NOMO-1 treated with dmso at 0.1 percent for 144 hours (cell line): ENCODE measurements at regions not wholly inside any gene's neighbourhood (a gene's known extent, or its start where the extent isn't known, plus 50 kb on each side); places are given as distances from the start of the nearest gene placed in this dataset.
"Not testable (repeated sequence)": the region's sequence is repeated elsewhere in the genome, so short reads cannot be mapped to it uniquely, and the experiment has no call there.

Experiments
- DNase-seq: peaks from one replicate; lab custom pipeline; 2025; ENCODE audit not compliant: unreplicated experiment; lab: John Stamatoyannopoulos, UW

DNA sequence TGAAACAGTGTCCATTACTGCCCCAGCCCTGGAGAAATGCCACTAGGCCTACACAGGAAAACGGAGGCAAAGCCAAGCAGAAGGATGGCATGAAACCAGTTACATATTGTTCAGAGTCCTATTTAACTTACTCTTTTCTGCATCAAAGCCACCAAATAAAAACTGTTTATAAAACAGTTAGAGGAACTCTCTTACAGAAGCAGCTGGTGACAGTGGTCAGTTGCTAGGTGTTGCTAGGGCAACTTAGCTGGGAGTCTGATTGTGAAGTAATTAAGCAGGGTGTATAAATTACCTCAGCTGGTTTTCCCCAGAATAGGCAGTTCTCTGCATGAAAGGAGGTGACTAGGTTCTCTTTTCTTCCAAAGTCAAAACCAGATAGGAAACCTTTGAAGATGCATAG, 115.6 kb upstream of the ZBED5 start:
- DNase-seq = peak; percentile 15

DNA sequence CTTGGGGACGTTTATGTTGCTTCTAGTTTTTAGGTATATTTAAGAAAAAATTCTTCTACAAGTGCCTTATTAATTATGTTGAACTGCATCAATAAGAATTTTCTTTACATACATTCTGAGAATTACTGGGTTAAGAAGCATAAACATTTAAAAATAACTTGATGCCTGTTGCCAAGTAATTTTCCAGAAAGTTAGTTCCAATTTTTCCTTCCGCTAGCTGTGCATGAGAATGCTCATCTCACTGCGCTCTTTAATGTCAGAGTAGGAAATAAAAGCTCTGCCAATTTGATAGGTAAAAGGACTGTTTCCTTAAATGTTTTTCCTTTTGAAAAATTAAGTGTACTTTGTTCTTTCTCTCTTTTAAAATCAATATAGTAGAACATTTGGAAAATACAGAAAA, 113.1 kb upstream of the ZBED5 start:
- DNase-seq = no peak

DNA sequence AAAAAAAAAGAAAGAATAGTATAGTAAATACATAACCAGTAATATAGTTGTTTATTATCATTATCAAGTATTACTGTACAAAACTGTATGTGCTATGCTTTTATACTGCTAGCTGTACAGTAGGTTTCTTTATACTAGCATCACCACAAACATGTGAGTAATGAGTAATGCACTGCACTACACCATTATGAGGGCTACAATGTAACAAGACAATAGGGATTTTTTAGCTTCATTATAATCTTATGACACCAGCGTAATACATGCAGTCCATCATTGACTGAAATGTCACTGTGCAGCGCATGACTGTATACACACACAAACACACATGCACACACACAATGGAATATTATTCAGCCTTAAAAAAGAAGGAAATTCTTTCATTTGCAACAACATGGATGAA, 111.5 kb upstream of the ZBED5 start:
- no peak for DNase-seq

- DNase-seq = not testable (repeated sequence)
These were observed 99.0 kb upstream of the ZBED5 start for GRCh38 chr11:10956884-10957283.

DNA sequence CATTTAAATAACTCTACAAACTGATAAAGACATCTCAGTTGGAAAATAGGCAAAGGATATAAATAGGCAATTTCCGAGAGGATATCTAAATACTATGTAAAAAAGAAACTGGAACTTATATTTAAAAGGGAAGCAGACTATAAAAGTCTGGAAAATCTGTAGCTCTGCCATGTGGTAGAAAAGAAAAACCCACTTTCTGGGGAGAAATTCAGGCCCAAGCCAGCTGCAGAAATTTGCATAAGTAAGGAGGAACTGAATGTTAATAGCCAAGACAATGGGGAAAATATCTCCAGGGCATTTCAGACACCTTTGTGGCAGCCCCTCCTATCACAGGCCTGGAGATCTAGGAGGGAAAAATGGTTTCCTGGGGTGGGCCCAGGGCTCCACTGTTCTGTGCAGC, 97.8 kb upstream of the ZBED5 start:
- no peak for DNase-seq

- DNase-seq = no peak
These were observed 96.3 kb upstream of the ZBED5 start for GRCh38 chr11:10954184-10954583.

- no peak for DNase-seq
These were observed 95.0 kb upstream of the ZBED5 start for GRCh38 chr11:10952872-10953271.

GRCh38 chr11:10947935-10948334, 90.1 kb upstream of the ZBED5 start:
- DNase-seq = not testable (repeated sequence)

- no peak for DNase-seq
These were observed 88.2 kb upstream of the ZBED5 start for GRCh38 chr11:10946072-10946471.

GRCh38 chr11:10945196-10945595, 87.3 kb upstream of the ZBED5 start:
- DNase-seq = no peak

- DNase-seq = no peak
These were observed 86.1 kb upstream of the ZBED5 start for GRCh38 chr11:10943968-10944367.

DNA sequence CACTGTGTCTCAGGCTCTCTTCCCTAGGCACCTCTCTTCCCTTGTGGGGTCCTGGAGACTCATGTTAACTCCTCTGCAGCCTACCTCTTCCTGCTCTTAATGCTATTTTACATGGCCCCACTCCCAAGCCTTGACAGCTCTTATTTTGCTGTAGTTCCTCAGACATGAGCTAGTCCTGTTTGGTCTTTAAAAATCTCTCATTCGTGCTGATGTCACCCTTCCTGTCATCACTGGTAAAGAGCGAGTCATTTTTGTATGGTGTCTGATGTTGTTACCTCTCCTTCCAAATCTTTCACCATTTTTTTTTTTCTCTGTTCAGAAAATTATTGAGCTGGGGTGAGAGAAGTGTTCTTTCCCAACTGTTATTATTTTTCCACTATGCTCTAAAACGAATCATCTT, 84.8 kb upstream of the ZBED5 start:
- DNase-seq = no peak

- DNase-seq = no peak
These were observed 84.0 kb upstream of the ZBED5 start for GRCh38 chr11:10941871-10942270.

DNA sequence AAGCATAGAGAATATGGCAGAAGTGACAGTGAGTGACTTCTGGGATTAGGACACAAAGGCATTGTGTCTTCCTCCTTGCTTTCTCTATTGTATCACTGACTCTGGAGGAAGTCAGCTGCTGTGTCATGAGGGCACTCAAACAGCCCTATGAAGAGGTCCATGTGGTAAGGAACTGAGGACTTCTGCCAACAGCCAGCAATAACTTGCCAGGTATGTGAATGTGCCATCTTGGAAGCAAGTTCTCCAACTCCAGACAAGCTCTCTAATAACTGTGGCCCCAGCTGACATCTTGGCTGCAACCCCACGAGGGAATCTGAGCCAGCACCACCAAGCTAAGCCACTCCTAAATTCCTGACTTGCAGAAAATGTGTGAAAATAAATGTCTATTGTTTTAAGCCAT, 83.6 kb upstream of the ZBED5 start:
- no peak for DNase-seq

DNA sequence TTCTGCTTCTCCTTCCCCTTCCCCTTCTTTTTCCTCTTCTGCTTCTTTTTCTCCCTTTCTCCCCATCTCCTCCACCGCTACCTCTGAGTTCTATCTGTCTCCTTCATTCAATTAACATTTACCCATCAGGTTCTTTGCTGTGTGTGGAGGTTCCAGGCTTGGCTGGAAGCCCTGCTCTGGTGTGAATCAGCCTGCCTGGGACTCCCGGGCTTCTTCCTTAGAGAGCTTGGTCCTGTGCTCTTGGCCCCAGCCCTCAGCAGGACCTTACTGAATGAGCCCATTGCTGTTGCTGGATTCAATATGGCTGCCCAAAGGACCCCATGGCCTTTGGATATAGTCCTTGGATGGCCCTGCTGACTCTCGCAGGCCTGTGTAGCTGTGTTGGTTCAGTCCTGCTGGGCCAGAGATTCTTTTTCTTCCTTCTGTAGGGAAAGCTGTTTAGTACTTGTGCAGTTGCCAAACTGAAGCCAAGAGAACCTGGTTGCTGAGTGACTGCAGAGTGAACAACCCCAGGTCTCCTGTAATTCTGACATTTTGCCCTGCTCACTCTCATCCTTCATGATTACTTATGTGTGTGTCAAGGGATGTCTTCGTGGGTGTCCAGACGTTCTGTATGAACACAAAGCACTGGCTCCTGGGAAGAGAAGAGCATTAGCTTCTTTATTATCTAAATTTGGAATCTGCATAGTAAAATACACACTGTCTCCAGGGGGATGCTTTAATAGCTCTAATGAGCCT, 81.0 kb upstream of the ZBED5 start:
- DNase-seq = no peak

DNA sequence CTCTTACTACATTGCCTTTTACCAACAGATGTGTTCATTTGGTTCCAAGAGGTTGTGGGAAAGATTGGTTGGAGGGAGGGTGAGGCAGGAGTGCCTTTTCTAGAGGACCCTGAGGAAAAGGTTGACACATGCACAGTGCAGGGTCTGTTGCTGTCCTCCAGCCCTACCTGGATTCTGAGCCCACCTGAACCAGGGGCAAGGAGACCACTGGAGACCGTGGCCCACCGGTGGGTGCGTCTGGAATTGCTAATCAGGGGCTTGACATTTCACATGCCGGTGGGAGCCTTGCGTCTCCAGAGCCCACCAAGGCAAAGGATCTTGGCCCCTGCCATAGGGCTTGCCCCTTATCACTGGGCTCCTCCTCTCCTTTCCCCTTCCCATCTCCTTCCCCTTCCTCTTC, 80.4 kb upstream of the ZBED5 start:
- no peak for DNase-seq

DNA sequence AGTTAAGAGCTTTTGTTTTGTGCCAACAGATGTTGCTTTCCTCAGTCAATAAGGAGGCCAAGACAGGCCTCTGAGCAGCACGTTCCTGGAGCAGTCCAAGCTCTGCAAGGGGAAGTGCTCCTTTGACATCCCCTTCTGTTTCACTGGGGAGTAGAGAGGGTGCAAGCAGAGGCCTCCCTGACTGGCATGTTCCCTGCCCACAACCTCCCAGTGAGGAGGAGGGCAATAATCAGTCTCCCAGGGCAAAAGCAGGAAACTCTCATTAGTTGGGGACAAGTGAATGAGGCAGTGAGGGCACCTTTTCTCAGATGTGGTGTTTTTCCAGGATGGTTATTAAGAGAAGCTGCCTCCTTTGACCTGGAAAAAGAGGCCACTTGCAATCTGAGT, 79.5 kb upstream of the ZBED5 start:
- no peak for DNase-seq

- no peak for DNase-seq
These were observed 79.0 kb upstream of the ZBED5 start for GRCh38 chr11:10936626-10937384.

DNA sequence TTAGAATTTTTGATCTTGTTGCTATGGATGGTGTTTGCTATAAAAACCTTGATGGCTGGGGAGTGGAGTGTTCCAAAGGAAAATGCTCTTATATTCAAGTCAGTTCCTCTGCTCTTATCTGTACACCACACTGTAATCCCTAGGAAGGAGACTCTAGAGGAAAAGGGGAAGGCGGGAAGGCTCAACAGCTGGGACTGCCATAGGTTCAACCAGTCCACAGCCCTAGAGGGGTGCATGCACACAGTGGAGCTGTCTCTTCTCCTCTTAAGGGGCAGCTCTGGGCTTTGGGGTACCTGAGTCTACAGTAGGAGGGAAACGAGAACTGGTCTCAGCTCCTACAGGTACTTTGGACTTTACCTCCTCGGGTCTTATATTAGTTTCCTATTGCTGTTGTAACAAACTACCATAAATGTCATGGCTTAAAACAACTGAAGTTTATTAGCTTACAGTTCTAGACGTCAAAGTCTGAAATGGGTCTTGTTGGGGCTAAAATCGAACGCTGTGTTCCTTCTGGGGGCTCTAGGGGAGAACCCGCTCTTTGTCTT, 77.2 kb upstream of the ZBED5 start:
- DNase-seq = no peak

GRCh38 chr11:10934293-10934860, 76.5 kb upstream of the ZBED5 start:
- DNase-seq = no peak

- peak; percentile 89 for DNase-seq
These were observed 75.8 kb upstream of the ZBED5 start for GRCh38 chr11:10933455-10934292.
